ENCODE measurements at regions not wholly inside any gene's neighbourhood (a gene's known extent, or its start where the extent isn't known, plus 50 kb on each side); places are given as distances from the start of the nearest gene placed in this dataset.

DNA sequence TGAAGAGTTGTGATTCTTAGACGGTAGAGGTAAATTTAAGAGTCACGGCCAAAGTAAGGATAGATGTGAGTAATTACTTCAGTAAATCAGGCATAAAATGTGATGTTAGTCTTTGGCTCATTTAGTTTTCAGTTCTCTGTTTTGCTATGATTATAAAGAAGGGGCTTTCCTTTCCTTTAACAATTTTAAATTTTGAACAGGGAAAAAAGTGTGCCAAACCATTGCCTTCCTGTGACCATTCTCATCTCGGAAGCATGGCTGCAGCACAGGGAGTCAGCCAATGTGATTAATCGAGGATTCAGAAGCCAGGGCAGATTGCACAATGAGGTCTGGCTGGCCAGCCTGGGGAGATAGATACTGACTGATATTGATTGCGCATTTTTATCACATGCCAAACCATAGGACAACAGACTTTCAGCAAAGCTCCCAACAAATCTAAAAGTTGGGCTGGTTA lies 480.2 kb upstream of the PRICKLE1 start:
- TF ChIP-seq CTCF (IDR thresholded peaks at IDR 0.05) = no peak
- no peak for TF ChIP-seq ATF3 (CRISPR knock-in tag; conservative IDR thresholded peaks at IDR 0.05)
- TF ChIP-seq ATF1 (CRISPR knock-in tag; IDR thresholded peaks at IDR 0.05) = no peak
- no peak for TF ChIP-seq IRF1 (CRISPR knock-in tag; IDR thresholded peaks at IDR 0.05)
- TF ChIP-seq NFATC4 (CRISPR knock-in tag; IDR thresholded peaks at IDR 0.05) = no peak

All from WTC11 (cell line).